K562 (cell line): ENCODE measurements at regions not wholly inside any gene's neighbourhood (a gene's known extent, or its start where the extent isn't known, plus 50 kb on each side); places are given as distances from the start of the nearest gene placed in this dataset.

ENCODE experiments used
- BACH1 ChIP-seq: fragments of 200-800 bp; sonication (Bioruptor generic); IDR thresholded peaks from 2 replicates; pipeline ENCODE4 v1.6.1; 2016; ENCODE audit warnings: missing genetic modification characterization, missing compliant biosample characterization
- CBX3 ChIP-seq, 2 experiments: IDR thresholded peaks; 1 replicate in 1 of 2; 2 replicates in 1 of 2; pipeline ENCODE4 v1.6.1; 2012; ENCODE audit warnings: inconsistent platforms in 2 of 2, low read length in 2 of 2, borderline replicate concordance in 1 of 2, control low read depth in 1 of 2
- CHCHD3 ChIP-seq: fragments of 250-450 bp; sonication (Bioruptor Pico); IDR thresholded peaks from 2 replicates; pipeline ENCODE4 v2.1.2; 2022; ENCODE audit warnings: mild to moderate bottlenecking
- CHD4 ChIP-seq: fragments of 200-600 bp; sonication (generic); IDR thresholded peaks from 3 replicates; pipeline ENCODE4 v1.6.1; 2012; ENCODE audit warnings: low read depth, mild to moderate bottlenecking, mixed read lengths, low read length, inconsistent platforms; ENCODE audit not compliant: insufficient read depth, insufficient replicate concordance, poor library complexity, severe bottlenecking
- ERF ChIP-seq: fragments of 450-650 bp; formaldehyde crosslinking; IDR thresholded peaks from 2 replicates; pipeline ENCODE4 v1.4.0; 2020; ENCODE audit warnings: mild to moderate bottlenecking, mixed read lengths
- ETS2 ChIP-seq: IDR thresholded peaks from 2 replicates; pipeline ENCODE4 v1.6.1; 2016; ENCODE audit warnings: borderline replicate concordance, missing genetic modification characterization, mild to moderate bottlenecking, moderate library complexity, missing compliant biosample characterization; ENCODE audit not compliant: poor library complexity, severe bottlenecking
- ETV1 ChIP-seq: fragments of 450-650 bp; conservative IDR thresholded peaks from 2 replicates; pipeline ENCODE4 v1.6.1; 2016; ENCODE audit warnings: missing genetic modification characterization, control low read depth, low read depth, missing compliant biosample characterization
- EWSR1 ChIP-seq: fragments of 450-650 bp; IDR thresholded peaks from 2 replicates; pipeline ENCODE4 v1.6.1; 2018; ENCODE audit warnings: borderline replicate concordance, mild to moderate bottlenecking, low read depth, moderate library complexity; ENCODE audit not compliant: partially characterized antibody
- GTF2F1 ChIP-seq: IDR thresholded peaks from 2 replicates; pipeline ENCODE4 v1.6.1; 2011; ENCODE audit warnings: low read depth, low read length, improper control_type of control experiment
- HINFP ChIP-seq: fragments of 450-650 bp; conservative IDR thresholded peaks from 2 replicates; pipeline ENCODE4 v1.6.1; 2016; ENCODE audit warnings: missing genetic modification characterization, low read depth, mild to moderate bottlenecking, control low read depth, missing compliant biosample characterization
- MCM5 ChIP-seq: fragments of 450-650 bp; IDR thresholded peaks from 2 replicates; pipeline ENCODE4 v1.6.1; 2016; ENCODE audit warnings: low read depth
- MEF2D ChIP-seq: conservative IDR thresholded peaks from 2 replicates; pipeline ENCODE4 v1.6.1; 2016; ENCODE audit warnings: low read depth, missing genetic modification characterization, missing compliant biosample characterization
- MIER1 ChIP-seq: fragments of 450-650 bp; IDR thresholded peaks from 2 replicates; pipeline ENCODE4 v1.6.1; 2016; ENCODE audit warnings: antibody characterized with exemption, mild to moderate bottlenecking, low read depth
- MTA3 ChIP-seq: fragments of 450-650 bp; formaldehyde crosslinking; IDR thresholded peaks from 2 replicates; pipeline ENCODE4 v1.6.1; 2017; ENCODE audit warnings: mild to moderate bottlenecking, borderline replicate concordance
- OTX1 ChIP-seq: fragments of 450-650 bp; formaldehyde crosslinking; IDR thresholded peaks from 2 replicates; pipeline ENCODE4 v1.4.0; 2022; ENCODE audit warnings: mild to moderate bottlenecking
- PHF20 ChIP-seq: fragments of 450-650 bp; IDR thresholded peaks from 2 replicates; pipeline ENCODE4 v1.6.1; 2018; ENCODE audit not compliant: partially characterized antibody
- PML ChIP-seq: IDR thresholded peaks from 2 replicates; pipeline ENCODE4 v1.6.1; 2012; ENCODE audit warnings: low read length, inconsistent platforms
- PYGO2 ChIP-seq: fragments of 450-650 bp; IDR thresholded peaks from 2 replicates; pipeline ENCODE4 v1.6.1; 2016; ENCODE audit warnings: mild to moderate bottlenecking, missing genetic modification characterization, moderate library complexity, missing compliant biosample characterization
- U2AF1 ChIP-seq: fragments of 200-400 bp; formaldehyde crosslinking; optimal IDR thresholded peaks from 2 replicates; pipeline ENCODE3; 2017; ENCODE audit warnings: mild to moderate bottlenecking, low read depth, low read length, moderate library complexity
- YY1 ChIP-seq, 3 experiments: IDR thresholded peaks; 2 replicates each; pipeline ENCODE4 v1.6.1; 2011; ENCODE audit warnings: low read length in 2 of 3, mild to moderate bottlenecking in 2 of 3, moderate library complexity in 2 of 3, borderline replicate concordance in 1 of 3, control low read depth in 1 of 3, low read depth in 1 of 3; ENCODE audit not compliant: insufficient read depth in 3 of 3, insufficient replicate concordance in 2 of 3, control insufficient read depth in 1 of 3, insufficient read length in 1 of 3; ENCODE audit errors: extremely low read depth in 1 of 3
- ZKSCAN3 ChIP-seq: fragments of 250-450 bp; sonication (Bioruptor Pico); IDR thresholded peaks from 2 replicates; pipeline ENCODE4 v1.4.0; 2020
- ZNF134 ChIP-seq: fragments of 250-450 bp; sonication (Bioruptor Pico); conservative IDR thresholded peaks from 2 replicates; pipeline ENCODE4 v1.4.0; 2020
- ZNF146 ChIP-seq: IDR thresholded peaks from one replicate; pipeline ENCODE4 v1.6.1; 2018; ENCODE audit warnings: missing compliant biosample characterization; ENCODE audit not compliant: unreplicated experiment
- ZNF253 ChIP-seq: fragments of 250-450 bp; sonication (Bioruptor Pico); conservative IDR thresholded peaks from 2 replicates; pipeline ENCODE4 v1.6.1; 2021; ENCODE audit warnings: mild to moderate bottlenecking
- ZNF282 ChIP-seq: sonication (generic); formaldehyde crosslinking; IDR thresholded peaks from 2 replicates; pipeline ENCODE4 v1.8.1; 2023; ENCODE audit warnings: missing genetic modification reagents
- ZNF445 ChIP-seq: fragments of 250-450 bp; sonication (Bioruptor Pico); IDR thresholded peaks from 2 replicates; pipeline ENCODE4 v1.4.0; 2020; ENCODE audit warnings: low read depth, mild to moderate bottlenecking, moderate library complexity
- ZNF780A ChIP-seq: fragments of 250-450 bp; sonication (Bioruptor Pico); IDR thresholded peaks from 2 replicates; pipeline ENCODE4 v1.5.0; 2021; ENCODE audit warnings: mild to moderate bottlenecking
- ZNF79 ChIP-seq: fragments of 250-450 bp; sonication (Bioruptor Pico); IDR thresholded peaks from 2 replicates; pipeline ENCODE4 v1.4.0; 2020; ENCODE audit warnings: low read depth, mild to moderate bottlenecking, moderate library complexity
- TF ChIP-seq, protein P1 (sequence below): sonication (generic); IDR thresholded peaks from 2 replicates; pipeline ENCODE4 v1.6.1; 2016

DNA sequence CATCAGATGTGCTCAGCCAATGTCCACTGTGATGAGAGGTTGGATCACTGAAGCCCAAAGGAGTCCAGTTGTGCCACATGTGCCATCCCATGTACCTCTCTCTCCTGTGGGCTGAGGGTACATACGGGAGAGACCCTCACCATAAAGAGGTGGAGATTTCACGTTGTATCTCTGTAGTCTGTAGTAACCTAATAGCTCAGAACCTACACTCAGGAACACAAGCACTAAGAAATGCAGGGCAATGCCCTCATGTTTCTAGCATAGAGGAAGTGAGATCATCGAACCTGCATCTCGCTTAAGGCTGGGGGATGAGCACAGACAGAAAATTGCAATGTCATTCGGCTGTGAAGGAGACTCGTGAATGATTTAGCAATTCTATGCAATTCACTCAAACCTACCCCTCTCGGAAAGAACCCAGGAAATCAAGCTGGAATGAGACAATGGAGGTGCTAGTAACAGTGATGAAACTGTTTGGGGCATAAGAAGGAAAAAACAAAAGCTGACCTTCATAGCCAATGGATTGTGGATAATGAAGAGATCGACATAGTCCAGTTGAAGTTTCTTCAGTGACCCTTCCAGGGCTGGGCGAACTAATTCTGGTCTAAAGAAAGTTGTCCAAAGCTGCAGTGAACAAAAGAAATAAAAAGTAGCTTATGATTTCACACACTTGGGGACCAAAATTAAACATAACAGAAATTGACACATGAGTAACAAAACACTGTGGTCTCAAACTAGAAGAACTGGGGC lies 80.3 kb upstream of the UCN3 start (continued):
- TF ChIP-seq PHF20 = no peak
- TF ChIP-seq CBX3 (IDR thresholded peaks at IDR 0.05; ENCODE audit: borderline replicate concordance in 1 of 2, low read length in 2 of 2) = no peak
- TF ChIP-seq YY1 (IDR thresholded peaks at IDR 0.05; ENCODE audit: borderline replicate concordance in 1 of 3, control insufficient read depth in 1 of 3, extremely low read depth in 1 of 3, insufficient read depth in 3 of 3, insufficient read length in 1 of 3, insufficient replicate concordance in 2 of 3, low read depth in 1 of 3, low read length in 2 of 3) = peak in 1 of 3 experiments; percentile 27
- TF ChIP-seq ZNF146 = no peak
- no peak for TF ChIP-seq U2AF1
- TF ChIP-seq PYGO2 (tag) = no peak
- no peak for TF ChIP-seq MCM5
- TF ChIP-seq ETS2 (tag) = no peak
- no peak for TF ChIP-seq OTX1 (CRISPR knock-in tag)
- TF ChIP-seq ZNF445 (CRISPR knock-in tag) = no peak
- TF ChIP-seq ZKSCAN3 (CRISPR knock-in tag) = no peak
- no peak for TF ChIP-seq ZNF282
- no peak for TF ChIP-seq ERF (CRISPR knock-in tag)
- TF ChIP-seq MIER1 = no peak
- TF ChIP-seq, protein P1, sequence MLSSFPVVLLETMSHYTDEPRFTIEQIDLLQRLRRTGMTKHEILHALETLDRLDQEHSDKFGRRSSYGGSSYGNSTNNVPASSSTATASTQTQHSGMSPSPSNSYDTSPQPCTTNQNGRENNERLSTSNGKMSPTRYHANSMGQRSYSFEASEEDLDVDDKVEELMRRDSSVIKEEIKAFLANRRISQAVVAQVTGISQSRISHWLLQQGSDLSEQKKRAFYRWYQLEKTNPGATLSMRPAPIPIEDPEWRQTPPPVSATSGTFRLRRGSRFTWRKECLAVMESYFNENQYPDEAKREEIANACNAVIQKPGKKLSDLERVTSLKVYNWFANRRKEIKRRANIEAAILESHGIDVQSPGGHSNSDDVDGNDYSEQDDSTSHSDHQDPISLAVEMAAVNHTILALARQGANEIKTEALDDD = no peak
- peak; percentile 92 for TF ChIP-seq ETV1 (tag)
- TF ChIP-seq CHD4 = no peak
- no peak for TF ChIP-seq ZNF134 (CRISPR knock-in tag)
- no peak for TF ChIP-seq CHCHD3 (CRISPR knock-in tag)
- no peak for TF ChIP-seq ZNF79 (CRISPR knock-in tag)
- peak; percentile 88 for TF ChIP-seq BACH1 (tag)
- TF ChIP-seq GTF2F1 = no peak
- TF ChIP-seq PML = no peak
- no peak; the same call in 1 of the 2 replicates for TF ChIP-seq HINFP
- TF ChIP-seq ZNF780A (CRISPR knock-in tag) = no peak
- no peak for TF ChIP-seq EWSR1
- peak; percentile 49; the same call in 1 of the 2 replicates for TF ChIP-seq MEF2D (tag)
- TF ChIP-seq ZNF253 (CRISPR knock-in tag) = no peak
- peak; percentile 50; the same call in 1 of the 2 replicates for TF ChIP-seq MTA3
